ENCODE measurements at regions not wholly inside any gene's neighbourhood (a gene's known extent, or its start where the extent isn't known, plus 50 kb on each side); places are given as distances from the start of the nearest gene placed in this dataset.

GRCh38 chr2:43020296-43020695, 206.1 kb downstream of the ZFP36L2 start:
- TF ChIP-seq TAF1 (IDR thresholded peaks at IDR 0.05; ENCODE audit: low read depth, low read length) (no peak), POLR2A (IDR thresholded peaks at IDR 0.05; ENCODE audit: low read depth, low read length) (no peak), POLR2AphosphoS5 (IDR thresholded peaks at IDR 0.05; ENCODE audit: low read depth, low read length) (no peak), SPI1 (IDR thresholded peaks at IDR 0.05; ENCODE audit: low read depth, low read length) (no peak), PAX5 (IDR thresholded peaks at IDR 0.05; ENCODE audit: insufficient read depth, low read length, severe bottlenecking) (no peak)
